H9 (cell line): ENCODE measurements at regions not wholly inside any gene's neighbourhood (a gene's known extent, or its start where the extent isn't known, plus 50 kb on each side); places are given as distances from the start of the nearest gene placed in this dataset.

Experiments
- DNase-seq: peaks from one replicate; pipeline ENCODE4 v3.0.0-alpha.2; 2017
- H2AFZ ChIP-seq: one replicate; pipeline ENCODE4 v1.6.1; 2013; ENCODE audit warnings: mild to moderate bottlenecking, low read length, control low read depth, moderate library complexity
- H2AK5ac ChIP-seq: 2 replicates; pipeline ENCODE4 v1.6.1; 2013; ENCODE audit warnings: low read length, control low read depth, mixed read lengths; ENCODE audit not compliant: insufficient read length
- H2BK120ac ChIP-seq: one replicate; pipeline ENCODE4 v1.6.1; 2013; ENCODE audit warnings: low read depth, mild to moderate bottlenecking, low read length, control low read depth, inconsistent platforms; ENCODE audit not compliant: poor library complexity, severe bottlenecking
- H2BK12ac ChIP-seq: 2 replicates; pipeline ENCODE4 v1.6.1; 2013; ENCODE audit warnings: low read length, control low read depth, mixed read lengths, low read depth; ENCODE audit not compliant: insufficient read length
- H2BK15ac ChIP-seq: 2 replicates; pipeline ENCODE4 v1.6.1; 2013; ENCODE audit warnings: low read depth, low read length, control low read depth
- H2BK20ac ChIP-seq: one replicate; pipeline ENCODE4 v1.6.1; 2013; ENCODE audit warnings: low read depth, mild to moderate bottlenecking, low read length, control low read depth, inconsistent platforms; ENCODE audit not compliant: poor library complexity, severe bottlenecking
- H2BK5ac ChIP-seq: 2 replicates; pipeline ENCODE4 v1.6.1; 2013; ENCODE audit warnings: low read length, control low read depth, mixed read lengths; ENCODE audit not compliant: insufficient read length
- H3K14ac ChIP-seq: 2 replicates; pipeline ENCODE4 v1.6.1; 2013; ENCODE audit warnings: low read length, control low read depth; ENCODE audit not compliant: insufficient read depth
- H3K18ac ChIP-seq: 2 replicates; pipeline ENCODE4 v1.6.1; 2013; ENCODE audit warnings: low read depth, mild to moderate bottlenecking, mixed read lengths, low read length, control low read depth; ENCODE audit not compliant: insufficient read length
- H3K23ac ChIP-seq: 2 replicates; pipeline ENCODE4 v1.6.1; 2013; ENCODE audit warnings: low read length, control low read depth, mixed read lengths, low read depth; ENCODE audit not compliant: insufficient read length
- H3K23me2 ChIP-seq: 2 replicates; pipeline ENCODE4 v1.6.1; 2013; ENCODE audit warnings: low read depth, mild to moderate bottlenecking, mixed read lengths, low read length, control low read depth; ENCODE audit not compliant: insufficient read length, poor library complexity, severe bottlenecking
- H3K27ac ChIP-seq: 2 replicates; pipeline ENCODE4 v1.5.1; 2013; ENCODE audit warnings: low read length, control low read depth, mixed read lengths, low read depth; ENCODE audit not compliant: insufficient read length
- H3K27me3 ChIP-seq: 2 replicates; pipeline ENCODE4 v1.6.1; 2013; ENCODE audit warnings: low read length, control low read depth, inconsistent platforms; ENCODE audit not compliant: insufficient read depth
- H3K4ac ChIP-seq: 2 replicates; pipeline ENCODE4 v1.6.1; 2013; ENCODE audit warnings: low read depth, mild to moderate bottlenecking, control low read depth, inconsistent platforms, low read length, moderate library complexity
- H3K4me1 ChIP-seq: 2 replicates; pipeline ENCODE4 v1.6.1; 2013; ENCODE audit warnings: low read length, control low read depth, inconsistent platforms; ENCODE audit not compliant: insufficient read depth
- H3K4me2 ChIP-seq: 2 replicates; pipeline ENCODE4 v1.6.1; 2013; ENCODE audit warnings: low read length, control low read depth, mixed read lengths; ENCODE audit not compliant: insufficient read length, insufficient read depth
- H3K56ac ChIP-seq: 2 replicates; pipeline ENCODE4 v1.6.1; 2013; ENCODE audit warnings: low read depth, mild to moderate bottlenecking, mixed read lengths, low read length, control low read depth; ENCODE audit not compliant: insufficient read length
- H3K79me1 ChIP-seq: 2 replicates; pipeline ENCODE4 v1.6.1; 2013; ENCODE audit warnings: low read depth, mild to moderate bottlenecking, moderate library complexity, low read length, control low read depth, inconsistent platforms; ENCODE audit not compliant: insufficient read depth, poor library complexity, severe bottlenecking
- H3K79me2 ChIP-seq: 2 replicates; pipeline ENCODE4 v1.6.1; 2013; ENCODE audit warnings: low read length, control low read depth, inconsistent platforms; ENCODE audit not compliant: insufficient read depth
- H3K9ac ChIP-seq: 2 replicates; pipeline ENCODE4 v1.6.1; 2013; ENCODE audit warnings: low read length, control low read depth, mixed read lengths; ENCODE audit not compliant: insufficient read length; ENCODE audit errors: extremely low read depth
- H3K9me3 ChIP-seq: one replicate; pipeline ENCODE4 v1.6.1; 2013; ENCODE audit warnings: low read depth, low read length, inconsistent platforms; ENCODE audit not compliant: control insufficient read depth
- H3T11ph ChIP-seq: one replicate; pipeline ENCODE4 v1.6.1; 2013; ENCODE audit warnings: mild to moderate bottlenecking, low read length, control low read depth, inconsistent platforms
- H4K20me1 ChIP-seq: one replicate; pipeline ENCODE4 v1.6.1; 2013; ENCODE audit not compliant: control insufficient read depth, insufficient read length, insufficient read depth
- H4K5ac ChIP-seq: 2 replicates; pipeline ENCODE4 v1.6.1; 2013; ENCODE audit warnings: low read depth, mild to moderate bottlenecking, mixed read lengths, low read length, control low read depth; ENCODE audit not compliant: insufficient read length
- H4K8ac ChIP-seq: replicated peaks from 2 replicates; pipeline ENCODE4 v1.6.1; 2013; ENCODE audit warnings: low read length, control low read depth, mixed read lengths, low read depth; ENCODE audit not compliant: insufficient read length
- H4K91ac ChIP-seq: 2 replicates; pipeline ENCODE4 v1.6.1; 2013; ENCODE audit warnings: low read depth, mild to moderate bottlenecking, moderate library complexity, mixed read lengths, low read length, control low read depth; ENCODE audit not compliant: insufficient read length
- H3K27ac Mint-ChIP-seq, 3 experiments: 2 replicates in 2 of 3; 3 replicates in 1 of 3; pipeline ENCODE4 v1.8.0; 2020 to 2021; ENCODE audit warnings: mixed read lengths in 3 of 3, mild to moderate bottlenecking in 1 of 3, moderate library complexity in 1 of 3
- H3K27me3 Mint-ChIP-seq: 2 replicates; pipeline ENCODE4 v1.8.0; 2021; ENCODE audit warnings: low read depth, mild to moderate bottlenecking, moderate library complexity, mixed read lengths
- H3K36me3 Mint-ChIP-seq, 3 experiments: 2 replicates in 2 of 3; 3 replicates in 1 of 3; pipeline ENCODE4 v1.8.0; 2020 to 2021; ENCODE audit warnings: low read depth in 3 of 3, mixed read lengths in 3 of 3; ENCODE audit not compliant: insufficient read depth in 1 of 3
- H3K4me1 Mint-ChIP-seq, 2 experiments: 2 replicates each; pipeline ENCODE4 v1.8.0; 2020; ENCODE audit warnings: mixed read lengths in 2 of 2
- H3K4me3 Mint-ChIP-seq, 2 experiments: 2 replicates in 1 of 2; 3 replicates in 1 of 2; pipeline ENCODE4 v1.8.0; 2020 to 2021; ENCODE audit warnings: mild to moderate bottlenecking in 2 of 2, mixed read lengths in 2 of 2, moderate library complexity in 1 of 2
- H3K9me3 Mint-ChIP-seq, 2 experiments: 2 replicates in 1 of 2; 3 replicates in 1 of 2; pipeline ENCODE4 v1.8.0; 2020; ENCODE audit warnings: mild to moderate bottlenecking in 2 of 2, mixed read lengths in 2 of 2, moderate library complexity in 1 of 2
- CTCF ChIP-seq: fragments of 200-600 bp; sonication (generic); conservative IDR thresholded peaks from 3 replicates; pipeline ENCODE4 v1.8.0; 2021; ENCODE audit warnings: antibody characterized with exemption, mild to moderate bottlenecking
- WGBS: extraction: QIAGEN DNeasy Blood & Tissue Kit; methylation state at CpG from one replicate; pipeline ENCODE4 v1.1.7; 2013; ENCODE audit warnings: missing lambda C conversion rate, low lambda C conversion rate, mixed read lengths; ENCODE audit not compliant: insufficient read length; ENCODE audit errors: extremely low coverage; 5-methylcytosine and 5-hydroxymethylcytosine counted together

GRCh38 chrX:151287954-151288353 lies 109.1 kb upstream of the VMA21 start:
- no peak overlapping the region for H3K27ac ChIP-seq
- H3K79me2 ChIP-seq, result no peaks in the 10 kb centered on the region
- no peak overlapping the region for H3K18ac ChIP-seq
- no peak overlapping the region for H4K8ac ChIP-seq
- DNase-seq, result no peak
- no peak overlapping the region for H2BK120ac ChIP-seq
- no peak overlapping the region for H4K91ac ChIP-seq
- no peaks in the 10 kb centered on the region for H3K27me3 ChIP-seq
- no CpG with 5 or more reads among the region's 5 CpGs for WGBS
- no peak overlapping the region for H3K4ac ChIP-seq
- no peak overlapping the region for H3K56ac ChIP-seq
- Mint-ChIP-seq H3K27me3 (peaks cover 5% of the 10 kb centered on the region; the same call in 1 of the 2 replicates), H3K4me3 (no peak overlapping the region), H3K9me3 (peaks cover 64 to 76% of the 10 kb centered on the region in 2 experiments), H3K4me1 (no peaks in the 10 kb centered on the region), H3K27ac (no peak overlapping the region), H3K36me3 (peaks cover 0 to 5% (median 0%) of the 10 kb centered on the region in 3 experiments; a peak in 3 of 7 replicates)
- H3K14ac ChIP-seq, result no peak overlapping the region
- no peak overlapping the region for H3K23ac ChIP-seq
- no peak overlapping the region for H4K5ac ChIP-seq
- no peak overlapping the region for H2BK5ac ChIP-seq
- no peaks in the 10 kb centered on the region for H3K23me2 ChIP-seq
- no peak overlapping the region for H3K4me2 ChIP-seq
- H3K9me3 ChIP-seq, result peaks cover 19% of the 10 kb centered on the region
- no peak overlapping the region for H2BK12ac ChIP-seq
- no peaks in the 10 kb centered on the region for H3K79me1 ChIP-seq
- no peaks in the 10 kb centered on the region for H3K4me1 ChIP-seq
- no peak overlapping the region for H3K9ac ChIP-seq
- H4K20me1 ChIP-seq, result no peaks in the 10 kb centered on the region
- H2AFZ ChIP-seq, result no peak overlapping the region
- no peak overlapping the region for H2BK15ac ChIP-seq
- H3T11ph ChIP-seq, result no peak overlapping the region
- TF ChIP-seq CTCF, result no peak
- H2BK20ac ChIP-seq, result no peak overlapping the region
- H2AK5ac ChIP-seq, result no peak overlapping the region
